MCF 10A (cell line): ENCODE measurements at regions not wholly inside any gene's neighbourhood (a gene's known extent, or its start where the extent isn't known, plus 50 kb on each side); places are given as distances from the start of the nearest gene placed in this dataset.

Experiments used
- BruUV-seq: library from RNA; stranded (reverse); fragments of 400-500 nt; replicated peaks from 2 replicates; lab custom pipeline; 2021; lab: Mats Ljungman, UMichigan
- CTCF ChIA-PET: fragments of 300-600 bp; sonication (Branson Sonifier 250); formaldehyde crosslinking; extraction: SDS; loops from one replicate; lab custom pipeline; 2021; ENCODE audit warnings: antibody characterized with exemption, inconsistent platforms; lab: Yijun Ruan, JAX
- POLR2A ChIA-PET: fragments of 300-600, 350-650 bp; sonication (Branson Sonifier 250); formaldehyde crosslinking; extraction: SDS; loops from one replicate; lab custom pipeline; 2020; ENCODE audit warnings: antibody characterized with exemption, inconsistent platforms; lab: Yijun Ruan, JAX
- DNase-seq: peaks from one replicate; pipeline ENCODE4 v3.0.0-alpha.2; 2018; ENCODE audit not compliant: unreplicated experiment
- H3K27ac Mint-ChIP-seq: one replicate; pipeline ENCODE4 v1.8.0; 2022; ENCODE audit warnings: mild to moderate bottlenecking, low read depth, mixed read lengths; ENCODE audit not compliant: unreplicated experiment
- H3K27me3 Mint-ChIP-seq: one replicate; pipeline ENCODE4 v1.8.0; 2022; ENCODE audit warnings: mixed read lengths; ENCODE audit not compliant: insufficient read depth, unreplicated experiment
- H3K36me3 Mint-ChIP-seq: one replicate; pipeline ENCODE4 v1.8.0; 2022; ENCODE audit warnings: mild to moderate bottlenecking, moderate library complexity, mixed read lengths; ENCODE audit not compliant: insufficient read depth, unreplicated experiment
- H3K4me1 Mint-ChIP-seq: one replicate; pipeline ENCODE4 v1.8.0; 2022; ENCODE audit warnings: mixed read lengths; ENCODE audit not compliant: insufficient read depth, unreplicated experiment
- H3K4me3 Mint-ChIP-seq: one replicate; pipeline ENCODE4 v1.8.0; 2022; ENCODE audit warnings: mild to moderate bottlenecking, moderate library complexity, mixed read lengths; ENCODE audit not compliant: unreplicated experiment
- H3K9me3 Mint-ChIP-seq: one replicate; pipeline ENCODE4 v1.8.0; 2022; ENCODE audit warnings: mixed read lengths; ENCODE audit not compliant: unreplicated experiment
- intact Hi-C: fragments of 100-400 bp; cut with micrococcal nuclease; formaldehyde crosslinking; loops from 2 replicates; pipeline ENCODE4 v1.14.1; 2022
- TF ChIP-seq, protein P1 (sequence below): fragments of 200-600 bp; IDR thresholded peaks from one replicate; pipeline ENCODE4 v1.8.0; 2022; ENCODE audit warnings: antibody characterized with exemption, mild to moderate bottlenecking; ENCODE audit not compliant: unreplicated experiment

GRCh38 chr10:55397777-55398496 lies 596.9 kb upstream of the PCDH15 start:
- TF ChIP-seq, protein P1, sequence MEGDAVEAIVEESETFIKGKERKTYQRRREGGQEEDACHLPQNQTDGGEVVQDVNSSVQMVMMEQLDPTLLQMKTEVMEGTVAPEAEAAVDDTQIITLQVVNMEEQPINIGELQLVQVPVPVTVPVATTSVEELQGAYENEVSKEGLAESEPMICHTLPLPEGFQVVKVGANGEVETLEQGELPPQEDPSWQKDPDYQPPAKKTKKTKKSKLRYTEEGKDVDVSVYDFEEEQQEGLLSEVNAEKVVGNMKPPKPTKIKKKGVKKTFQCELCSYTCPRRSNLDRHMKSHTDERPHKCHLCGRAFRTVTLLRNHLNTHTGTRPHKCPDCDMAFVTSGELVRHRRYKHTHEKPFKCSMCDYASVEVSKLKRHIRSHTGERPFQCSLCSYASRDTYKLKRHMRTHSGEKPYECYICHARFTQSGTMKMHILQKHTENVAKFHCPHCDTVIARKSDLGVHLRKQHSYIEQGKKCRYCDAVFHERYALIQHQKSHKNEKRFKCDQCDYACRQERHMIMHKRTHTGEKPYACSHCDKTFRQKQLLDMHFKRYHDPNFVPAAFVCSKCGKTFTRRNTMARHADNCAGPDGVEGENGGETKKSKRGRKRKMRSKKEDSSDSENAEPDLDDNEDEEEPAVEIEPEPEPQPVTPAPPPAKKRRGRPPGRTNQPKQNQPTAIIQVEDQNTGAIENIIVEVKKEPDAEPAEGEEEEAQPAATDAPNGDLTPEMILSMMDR = no peak
- POLR2A ChIA-PET = no interaction called here
- Mint-ChIP-seq H3K4me1 (no peaks in the 10 kb centered on the region), H3K4me3 (no peak overlapping the region), H3K27me3 (peaks cover 42% of the 10 kb centered on the region), H3K9me3 (no peaks in the 10 kb centered on the region), H3K27ac (no peak overlapping the region), H3K36me3 (no peaks in the 10 kb centered on the region)
- intact Hi-C loops = no loop called here
- CTCF ChIA-PET = interaction anchor here (0.7 kb wide), 1 partner anchor 596 kb away, joined by 3 read pairs; no protein-coding TSS in a partner anchor
- DNase-seq = no peak
- no TSS peak for BruUV-seq

DNA sequence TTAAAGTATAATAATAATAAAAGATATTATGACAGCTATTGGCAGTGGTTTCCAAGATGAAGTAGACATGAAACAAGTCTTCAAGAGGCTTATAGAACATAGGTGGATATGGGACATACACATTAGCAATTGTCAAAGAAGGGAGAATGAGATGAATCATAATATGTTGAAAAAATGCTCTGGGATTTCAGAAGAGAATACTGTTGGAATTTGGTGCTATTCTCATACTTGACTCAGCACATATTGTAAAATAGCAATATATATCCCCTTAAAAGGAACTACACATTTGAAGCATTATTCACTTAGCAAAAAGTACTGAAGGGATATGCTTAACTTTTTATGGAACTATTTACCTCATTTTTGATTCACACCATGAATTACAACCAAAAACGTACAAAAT lies 577.2 kb upstream of the PCDH15 start:
- Mint-ChIP-seq H3K27ac (no peak overlapping the region), H3K4me3 (no peak overlapping the region), H3K4me1 (no peaks in the 10 kb centered on the region), H3K36me3 (no peaks in the 10 kb centered on the region), H3K27me3 (peaks cover 58% of the 10 kb centered on the region), H3K9me3 (no peaks in the 10 kb centered on the region)
- CTCF ChIA-PET = no interaction called here
- DNase-seq = no peak
- POLR2A ChIA-PET = no interaction called here
- TF ChIP-seq, protein P1 = no peak
- BruUV-seq = no TSS peak
- intact Hi-C loops = no loop called here

DNA sequence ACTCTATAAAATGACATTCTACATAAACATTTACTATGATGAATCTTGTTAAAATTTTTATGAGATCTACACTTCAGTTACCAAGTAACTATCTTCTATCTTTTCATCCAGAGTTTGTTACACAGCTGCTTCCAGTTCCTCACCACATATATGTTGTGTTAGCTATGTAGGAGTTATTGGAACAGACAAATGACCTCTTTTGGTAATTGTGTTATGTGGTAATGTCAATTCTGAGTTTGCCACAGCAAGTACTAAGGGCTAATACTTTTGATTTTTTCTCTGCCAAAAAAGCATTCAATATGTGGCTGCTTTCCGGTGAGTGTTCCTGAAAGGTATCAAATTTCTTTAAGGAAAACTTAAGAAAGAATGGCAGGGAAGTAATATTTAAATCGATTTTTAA lies 573.9 kb upstream of the PCDH15 start:
- TF ChIP-seq, protein P1 = no peak
- intact Hi-C loops = no loop called here
- Mint-ChIP-seq H3K4me3 (no peak overlapping the region), H3K9me3 (no peaks in the 10 kb centered on the region), H3K27ac (no peak overlapping the region), H3K4me1 (no peaks in the 10 kb centered on the region), H3K36me3 (no peaks in the 10 kb centered on the region), H3K27me3 (peaks cover 60% of the 10 kb centered on the region)
- ChIA-PET CTCF (no interaction called here), POLR2A (no interaction called here)
- no TSS peak for BruUV-seq
- DNase-seq = no peak

DNA sequence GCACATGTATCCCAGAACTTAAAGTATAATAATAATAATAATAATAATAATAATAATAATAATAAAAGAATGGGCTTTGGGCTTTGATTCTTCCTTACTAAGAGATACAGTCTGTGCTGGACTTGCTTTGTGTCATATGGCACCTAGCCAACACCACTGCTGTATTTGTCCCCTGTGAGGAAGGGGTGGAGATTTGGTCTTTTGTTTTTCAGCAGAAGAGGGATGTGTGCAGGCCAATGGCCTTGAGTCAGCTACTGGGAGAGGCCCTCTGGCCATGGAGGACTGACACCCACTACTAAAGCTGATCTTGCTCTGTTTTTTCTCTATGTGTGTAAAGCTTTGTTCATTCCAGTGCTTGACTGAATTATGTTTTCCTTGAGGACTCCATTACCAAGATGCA lies 573.0 kb upstream of the PCDH15 start:
- DNase-seq = no peak
- BruUV-seq = no TSS peak
- TF ChIP-seq, protein P1 = no peak
- no peak overlapping the region for H3K4me3 Mint-ChIP-seq
- H3K36me3 Mint-ChIP-seq = no peaks in the 10 kb centered on the region
- no peaks in the 10 kb centered on the region for H3K4me1 Mint-ChIP-seq
- no peak overlapping the region for H3K27ac Mint-ChIP-seq
- intact Hi-C loops = no loop called here
- H3K27me3 Mint-ChIP-seq = peaks cover 51% of the 10 kb centered on the region
- ChIA-PET CTCF (no interaction called here), POLR2A (interaction anchor here (0.5 kb wide), 1 partner anchor 34 kb away, joined by 3 read pairs; no protein-coding TSS in a partner anchor)
- H3K9me3 Mint-ChIP-seq = no peaks in the 10 kb centered on the region
